LNCAP (cell line): ENCODE measurements at regions not wholly inside any gene's neighbourhood (a gene's known extent, or its start where the extent isn't known, plus 50 kb on each side); places are given as distances from the start of the nearest gene placed in this dataset.

Experiments
- CTCF ChIP-seq: fragments of 450-650 bp; IDR thresholded peaks from 2 replicates; pipeline ENCODE4 v1.5.1; 2017; ENCODE audit warnings: mild to moderate bottlenecking

- no peak for TF ChIP-seq CTCF
Observed at GRCh38 chr17:77308861-77309726, 168.3 kb downstream of the SEC14L1 start.

GRCh38 chr17:77310336-77310735, 169.6 kb downstream of the SEC14L1 start:
- TF ChIP-seq CTCF, result no peak

GRCh38 chr17:77311371-77311981, 170.7 kb downstream of the SEC14L1 start:
- no peak for TF ChIP-seq CTCF

GRCh38 chr17:77312061-77312701, 171.4 kb downstream of the SEC14L1 start:
- no peak for TF ChIP-seq CTCF

GRCh38 chr17:77312786-77313599, 172.2 kb downstream of the SEC14L1 start:
- TF ChIP-seq CTCF, result no peak

GRCh38 chr17:77313831-77314230, 173.1 kb downstream of the SEC14L1 start:
- TF ChIP-seq CTCF, result no peak

- TF ChIP-seq CTCF, result no peak
Observed at GRCh38 chr17:77314601-77315000, 173.8 kb downstream of the SEC14L1 start.
